GM12878 (cell line): ENCODE measurements at regions not wholly inside any gene's neighbourhood (a gene's known extent, or its start where the extent isn't known, plus 50 kb on each side); places are given as distances from the start of the nearest gene placed in this dataset.

Experiments
- ATAC-seq: fragments of 200-7000 bp; cut with Tn5 transposase; 3 replicates; pipeline ENCODE4 v1.9.1; 2020; ENCODE audit warnings: mild to moderate bottlenecking, moderate library complexity
- BruUV-seq: library from RNA; stranded (reverse); fragments of 400-500 nt; replicated peaks from 2 replicates; lab custom pipeline; 2021; lab: Mats Ljungman, UMichigan
- CTCF ChIA-PET: fragments of 300-600 bp; sonication (Branson Sonifier 250); formaldehyde crosslinking; extraction: SDS; loops from one replicate; lab custom pipeline; 2021; ENCODE audit warnings: inconsistent platforms; lab: Yijun Ruan, JAX
- POLR2A ChIA-PET: fragments of 350-600 bp; formaldehyde crosslinking; extraction: SDS; loops from one replicate; lab custom pipeline; 2021; ENCODE audit warnings: inconsistent platforms; lab: Charles Lee
- RAD21 ChIA-PET: fragments of 300-600 bp; sonication (Branson Sonifier 250); formaldehyde crosslinking; loops from one replicate; lab custom pipeline; 2023; ENCODE audit warnings: antibody characterized with exemption; ENCODE audit not compliant: unreplicated experiment; lab: Charles Lee
- SMC1A ChIA-PET: fragments of 300-600 bp; sonication (Branson Sonifier 250); formaldehyde crosslinking; loops from one replicate; lab custom pipeline; 2023; ENCODE audit not compliant: unreplicated experiment, uncharacterized antibody; lab: Charles Lee
- DNase-seq: peaks from one replicate; pipeline ENCODE4 v3.0.0-alpha.2; 2011; ENCODE audit warnings: low read depth, low spot score
- FAIRE-seq: peaks from 3 replicates; lab custom pipeline; 2011; peaks lifted over from hg19 to GRCh38; lab: Jason Lieb, UNC
- H2AFZ ChIP-seq: 2 replicates; pipeline ENCODE4 v1.6.0; 2011; ENCODE audit warnings: low read depth, low read length, control low read depth; ENCODE audit not compliant: control insufficient read depth
- H3K27ac ChIP-seq: 2 replicates; pipeline ENCODE4 v1.5.1; 2011; ENCODE audit warnings: control low read depth; ENCODE audit not compliant: control insufficient read depth, insufficient read depth
- H3K27me3 ChIP-seq, 2 experiments: replicated peaks in 1 of 2; 2 replicates each; pipeline versions ENCODE4 v1.6.0 to v1.6.1; 2011; ENCODE audit warnings: low read length in 1 of 2; ENCODE audit not compliant: control insufficient read depth in 2 of 2, insufficient read depth in 2 of 2
- H3K36me3 ChIP-seq, 2 experiments: 2 replicates each; pipeline ENCODE4 v1.5.1; 2011; ENCODE audit warnings: low read length in 1 of 2; ENCODE audit not compliant: control insufficient read depth in 2 of 2, insufficient read depth in 2 of 2
- H3K4me1 ChIP-seq: 2 replicates; pipeline ENCODE4 v1.6.1; 2011; ENCODE audit warnings: mild to moderate bottlenecking, low read length, moderate library complexity, mixed read lengths; ENCODE audit not compliant: control insufficient read depth, insufficient read depth
- H3K4me2 ChIP-seq: 2 replicates; pipeline ENCODE4 v1.6.0; 2011; ENCODE audit warnings: control low read depth; ENCODE audit not compliant: control insufficient read depth, insufficient read depth
- H3K4me3 ChIP-seq: fragments of 200-600 bp; sonication (generic); 2 replicates; pipeline ENCODE4 v1.5.1; 2016
- H3K79me2 ChIP-seq: 2 replicates; pipeline ENCODE4 v1.6.0; 2011; ENCODE audit warnings: low read length; ENCODE audit not compliant: control insufficient read depth, insufficient read depth
- H3K9ac ChIP-seq: 2 replicates; pipeline ENCODE4 v1.8.0; 2011; ENCODE audit warnings: low read length, control low read depth, mixed read lengths; ENCODE audit not compliant: control insufficient read depth, insufficient read depth
- H3K9me3 ChIP-seq: replicated peaks from 3 replicates; pipeline ENCODE4 v1.5.1; 2011; ENCODE audit warnings: mild to moderate bottlenecking, low read length; ENCODE audit not compliant: control insufficient read depth, insufficient read depth
- H4K20me1 ChIP-seq: 2 replicates; pipeline ENCODE4 v1.6.0; 2011; ENCODE audit not compliant: control insufficient read depth, insufficient read depth
- ESRRA ChIP-seq: IDR thresholded peaks from 2 replicates; pipeline ENCODE4 v1.6.1; 2012; ENCODE audit warnings: mild to moderate bottlenecking, low read length, improper control_type of control experiment
- JUNB ChIP-seq: IDR thresholded peaks from 2 replicates; pipeline ENCODE4 v1.6.1; 2016; ENCODE audit warnings: antibody characterized with exemption, mild to moderate bottlenecking
- PML ChIP-seq: IDR thresholded peaks from 2 replicates; pipeline ENCODE4 v1.6.1; 2012; ENCODE audit warnings: low read length, inconsistent platforms
- POLR2AphosphoS5 ChIP-seq: IDR thresholded peaks from 2 replicates; pipeline ENCODE4 v1.6.1; 2011; ENCODE audit warnings: mild to moderate bottlenecking, low read length, inconsistent platforms
- RAD51 ChIP-seq: fragments of 450-650 bp; IDR thresholded peaks from 2 replicates; pipeline ENCODE4 v1.6.1; 2016; ENCODE audit warnings: moderate library complexity, mild to moderate bottlenecking, inconsistent platforms
- WGBS: methylation state at CpG from one replicate; pipeline ENCODE4 v1.1.6; 2016; ENCODE audit warnings: low lambda C conversion rate; ENCODE audit not compliant: insufficient replicate concordance, insufficient coverage; ENCODE audit errors: missing lambda C conversion rate; 5-methylcytosine and 5-hydroxymethylcytosine counted together
- in situ Hi-C: fragments of 300-500 bp; cut with MboI; formaldehyde crosslinking; loops from 9 replicates; pipeline ENCODE4 v1.14.3; 2018; ENCODE audit warnings: mixed read lengths
- intact Hi-C: fragments of 100-400 bp; cut with micrococcal nuclease; formaldehyde crosslinking; loops from one replicate; pipeline ENCODE4 v1.14.2; 2022; ENCODE audit not compliant: unreplicated experiment
- TF ChIP-seq, protein P1 (sequence below): fragments of 450-650 bp; IDR thresholded peaks from 2 replicates; pipeline ENCODE4 v1.6.1; 2018; ENCODE audit warnings: borderline replicate concordance, mild to moderate bottlenecking; ENCODE audit not compliant: partially characterized antibody

GRCh38 chr6:23690453-23691049, 435.5 kb upstream of the NRSN1 start (continued):
- TF ChIP-seq, protein P1, sequence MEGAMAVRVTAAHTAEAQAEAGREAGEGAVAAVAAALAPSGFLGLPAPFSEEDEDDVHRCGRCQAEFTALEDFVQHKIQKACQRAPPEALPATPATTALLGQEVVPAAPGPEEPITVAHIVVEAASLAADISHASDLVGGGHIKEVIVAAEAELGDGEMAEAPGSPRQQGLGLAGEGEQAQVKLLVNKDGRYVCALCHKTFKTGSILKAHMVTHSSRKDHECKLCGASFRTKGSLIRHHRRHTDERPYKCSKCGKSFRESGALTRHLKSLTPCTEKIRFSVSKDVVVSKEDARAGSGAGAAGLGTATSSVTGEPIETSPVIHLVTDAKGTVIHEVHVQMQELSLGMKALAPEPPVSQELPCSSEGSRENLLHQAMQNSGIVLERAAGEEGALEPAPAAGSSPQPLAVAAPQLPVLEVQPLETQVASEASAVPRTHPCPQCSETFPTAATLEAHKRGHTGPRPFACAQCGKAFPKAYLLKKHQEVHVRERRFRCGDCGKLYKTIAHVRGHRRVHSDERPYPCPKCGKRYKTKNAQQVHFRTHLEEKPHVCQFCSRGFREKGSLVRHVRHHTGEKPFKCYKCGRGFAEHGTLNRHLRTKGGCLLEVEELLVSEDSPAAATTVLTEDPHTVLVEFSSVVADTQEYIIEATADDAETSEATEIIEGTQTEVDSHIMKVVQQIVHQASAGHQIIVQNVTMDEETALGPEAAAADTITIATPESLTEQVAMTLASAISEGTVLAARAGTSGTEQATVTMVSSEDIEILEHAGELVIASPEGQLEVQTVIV: no peak
- no peak for TF ChIP-seq RAD51
- no peak for TF ChIP-seq PML
- TF ChIP-seq POLR2AphosphoS5: no peak
- no peak for TF ChIP-seq JUNB

DNA sequence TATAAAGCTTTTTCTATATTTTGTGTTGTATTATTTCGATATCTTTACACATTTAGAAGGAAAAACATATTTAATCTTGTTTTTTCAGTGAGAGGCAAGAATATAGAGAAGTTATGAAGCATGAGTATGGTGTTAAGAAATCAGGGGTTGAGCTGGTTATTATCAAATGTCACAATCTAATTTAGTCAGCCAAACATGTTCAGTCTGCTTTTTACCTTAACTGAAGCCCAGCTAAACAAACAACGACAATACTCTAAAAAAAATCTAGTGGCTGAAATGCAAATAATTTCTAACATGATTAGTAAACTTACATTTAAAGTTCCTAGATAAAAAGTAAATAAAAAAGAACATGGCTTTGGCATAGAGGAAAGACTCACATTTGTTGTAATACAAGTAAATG, 433.8 kb upstream of the NRSN1 start:
- SMC1A ChIA-PET: no interaction called here
- Histone ChIP-seq H4K20me1 (no peaks in the 10 kb centered on the region), H3K36me3 (no peaks in the 10 kb centered on the region), H3K79me2 (no peaks in the 10 kb centered on the region), H3K9me3 (no peaks in the 10 kb centered on the region), H3K4me2 (no peak overlapping the region), H3K4me1 (no peaks in the 10 kb centered on the region)
- in situ Hi-C loops: no loop called here
- POLR2A ChIA-PET: no interaction called here
- no peak for TF ChIP-seq ESRRA
- TF ChIP-seq, all 136 proteins: peak for 0
- CTCF ChIA-PET: no interaction called here
- no peak for ATAC-seq
- Histone ChIP-seq H3K4me3 (no peak overlapping the region), H3K9ac (no peak overlapping the region), H3K27ac (no peak overlapping the region), H3K27me3 (no peaks in the 10 kb centered on the region), H2AFZ (no peak overlapping the region)
- 2% methylated on average over 2 of the region's 2 CpGs for WGBS
- no TSS peak for BruUV-seq
- no peak for DNase-seq
- RAD21 ChIA-PET: no interaction called here
- FAIRE-seq: no peak
- intact Hi-C loops: no loop called here
